CD4-positive, alpha-beta T cell treated with Interleukin-15 for 1 hour (primary cell): ENCODE measurements at regions not wholly inside any gene's neighbourhood (a gene's known extent, or its start where the extent isn't known, plus 50 kb on each side); places are given as distances from the start of the nearest gene placed in this dataset.

Experiments used
- DNase-seq: peaks from one replicate; pipeline ENCODE4 v3.0.0-alpha.2; 2020

GRCh38 chr4:100130964-100131363 lies 59.3 kb downstream of the DDIT4L start:
- DNase-seq = no peak

DNA sequence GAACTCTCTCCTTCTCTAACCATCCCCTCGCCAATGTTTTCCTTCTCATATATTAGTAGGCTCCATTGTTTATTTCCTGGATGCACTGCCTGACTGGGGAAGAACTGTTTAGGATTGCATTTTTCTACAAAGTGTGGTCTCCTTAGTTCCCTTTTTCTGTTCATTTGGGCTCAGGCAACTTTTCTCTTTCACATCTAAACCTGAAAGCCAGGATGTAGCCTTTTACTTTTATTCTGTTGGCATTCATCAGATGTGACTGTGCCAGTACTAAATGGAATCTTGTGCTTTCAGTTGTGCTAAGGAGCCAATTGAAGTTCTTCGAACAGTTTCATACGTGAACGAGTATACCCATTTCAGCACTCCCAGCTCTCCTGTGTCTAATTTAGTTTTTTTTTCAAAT lies 59.8 kb downstream of the DDIT4L start:
- DNase-seq = no peak

GRCh38 chr4:100129774-100130173 lies 60.5 kb downstream of the DDIT4L start:
- no peak for DNase-seq

DNA sequence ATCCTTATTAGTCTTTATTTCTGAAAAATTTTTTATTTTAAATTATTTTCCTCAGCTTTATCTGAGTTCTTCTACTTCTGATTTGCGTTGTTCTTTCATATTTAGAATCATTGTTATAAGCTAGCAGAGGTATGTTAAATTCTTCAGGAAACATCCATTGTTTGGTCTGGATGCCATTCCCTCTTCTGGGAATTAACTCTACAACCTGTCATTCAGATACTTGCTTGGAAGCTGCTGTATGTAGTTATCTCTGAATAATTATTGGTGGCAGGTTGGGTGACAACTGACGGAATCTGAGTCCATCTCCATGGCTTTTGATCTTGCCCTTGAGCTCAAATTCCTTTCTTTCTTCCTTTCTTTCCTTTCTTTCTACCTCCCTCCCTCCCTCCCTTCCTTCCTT lies 61.9 kb downstream of the DDIT4L start:
- no peak for DNase-seq

DNA sequence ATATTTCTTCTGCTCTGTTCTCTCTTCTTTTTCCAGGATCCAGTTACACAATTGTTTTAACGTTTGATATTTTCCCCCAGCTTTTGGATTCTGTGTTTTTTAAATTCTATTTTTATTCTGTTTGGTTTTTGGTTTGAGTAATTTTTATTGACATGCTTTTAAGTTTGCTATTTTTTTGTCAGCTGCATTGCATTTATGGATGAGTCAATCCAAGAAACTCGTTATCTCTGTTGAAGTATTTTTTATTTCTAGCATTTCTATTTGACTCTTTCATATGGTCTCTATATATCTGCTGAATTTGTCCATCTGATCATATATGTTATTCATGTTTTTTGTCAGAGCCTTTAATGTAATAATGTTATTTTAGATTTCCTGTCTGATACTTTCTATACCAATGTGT lies 65.6 kb downstream of the DDIT4L start:
- DNase-seq = no peak

GRCh38 chr4:100118181-100118580 lies 72.1 kb downstream of the DDIT4L start:
- DNase-seq = no peak

DNA sequence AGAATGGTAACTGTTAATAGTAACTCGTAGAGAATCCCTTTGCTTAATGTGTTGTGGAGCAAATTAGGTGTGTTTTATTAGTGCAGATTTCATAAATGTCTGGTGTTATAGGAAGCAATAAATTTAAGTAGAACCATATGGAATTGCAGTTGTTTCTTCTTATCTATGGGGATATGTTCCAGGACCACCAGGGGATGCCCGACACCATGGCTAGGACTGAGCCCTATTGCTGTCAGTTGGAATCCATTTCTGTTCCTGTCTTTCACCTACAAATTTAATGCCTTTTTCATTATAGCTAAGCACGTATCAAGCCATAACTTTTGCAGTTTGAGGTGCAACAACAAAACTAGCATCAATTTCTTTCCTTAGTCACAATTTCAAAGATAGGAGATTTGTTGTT lies 72.5 kb downstream of the DDIT4L start:
- no peak for DNase-seq

DNA sequence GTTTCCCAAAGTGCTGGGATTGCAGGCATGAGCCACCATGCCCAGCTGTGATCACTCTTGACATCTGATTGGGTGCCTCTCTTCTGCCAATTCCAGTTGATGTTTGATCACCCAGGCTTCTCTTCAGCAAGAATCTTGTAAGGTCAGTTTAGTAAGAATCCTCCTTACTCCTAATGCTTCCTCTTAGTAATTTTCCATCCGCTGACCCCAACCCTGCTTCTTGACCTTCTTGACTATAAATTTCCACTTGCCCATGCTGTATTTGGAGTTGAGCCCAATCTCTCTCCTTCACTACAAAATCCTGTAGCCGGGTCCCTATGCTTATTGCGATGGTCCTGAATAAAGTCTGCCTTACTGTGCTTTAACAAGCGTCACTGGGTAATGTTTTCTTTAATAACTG lies 75.4 kb downstream of the DDIT4L start:
- no peak for DNase-seq

DNA sequence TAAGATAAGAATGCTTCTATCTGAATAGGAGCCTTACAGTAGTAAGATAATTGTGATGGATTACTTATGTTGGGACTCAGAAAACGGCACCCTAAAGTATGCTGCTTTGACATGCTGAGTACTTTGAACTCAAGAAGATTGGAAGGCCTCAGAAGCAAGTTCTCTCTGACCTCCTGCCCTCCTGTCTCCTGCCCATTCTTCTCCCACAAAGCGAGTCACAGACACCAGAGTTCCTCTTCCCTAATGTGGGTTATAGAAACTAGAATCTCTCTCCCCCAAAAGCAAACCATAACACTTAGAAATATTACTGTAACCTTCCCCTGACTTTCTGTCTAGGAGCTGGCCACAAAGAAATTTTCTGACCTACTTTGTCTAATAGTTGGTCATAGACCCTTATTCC lies 76.5 kb downstream of the DDIT4L start:
- no peak for DNase-seq

DNA sequence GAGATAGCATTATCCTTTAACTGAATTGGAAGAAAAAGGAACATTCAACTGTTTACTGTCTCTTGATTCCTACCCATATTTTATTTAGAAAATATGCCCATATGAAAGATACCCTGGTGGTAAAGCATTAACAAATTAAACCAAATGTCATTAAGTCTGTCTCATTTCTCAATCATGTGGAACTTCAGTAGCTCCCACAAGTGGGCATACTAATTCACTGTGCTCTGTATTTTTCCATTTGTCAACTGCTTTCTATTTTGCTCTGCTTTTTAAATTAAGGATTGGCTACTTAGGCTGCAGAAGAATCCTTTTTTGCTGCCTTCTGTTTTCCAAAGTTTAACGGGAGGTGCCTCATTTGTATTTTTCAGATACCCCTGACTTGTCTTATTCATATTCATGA lies 77.2 kb downstream of the DDIT4L start:
- no peak for DNase-seq

DNA sequence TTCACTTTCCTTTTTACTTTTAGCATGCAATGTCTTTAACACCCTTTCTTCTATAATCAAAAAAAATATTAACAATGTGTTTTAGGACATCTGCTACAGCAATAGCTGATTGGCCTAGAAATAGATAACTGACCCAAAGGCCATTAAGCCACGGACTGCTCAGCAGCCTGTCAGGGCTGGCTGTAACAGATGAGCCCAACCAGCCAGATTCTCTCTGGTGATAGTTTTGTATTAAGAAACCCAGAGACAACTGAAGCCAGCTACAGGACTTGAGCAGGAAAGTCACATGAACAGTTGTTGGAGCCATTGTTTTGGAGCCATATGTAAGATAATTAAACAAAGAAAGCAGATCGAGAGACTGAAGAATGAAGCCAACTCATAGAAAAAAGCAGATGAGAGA lies 80.3 kb downstream of the DDIT4L start:
- no peak for DNase-seq

DNA sequence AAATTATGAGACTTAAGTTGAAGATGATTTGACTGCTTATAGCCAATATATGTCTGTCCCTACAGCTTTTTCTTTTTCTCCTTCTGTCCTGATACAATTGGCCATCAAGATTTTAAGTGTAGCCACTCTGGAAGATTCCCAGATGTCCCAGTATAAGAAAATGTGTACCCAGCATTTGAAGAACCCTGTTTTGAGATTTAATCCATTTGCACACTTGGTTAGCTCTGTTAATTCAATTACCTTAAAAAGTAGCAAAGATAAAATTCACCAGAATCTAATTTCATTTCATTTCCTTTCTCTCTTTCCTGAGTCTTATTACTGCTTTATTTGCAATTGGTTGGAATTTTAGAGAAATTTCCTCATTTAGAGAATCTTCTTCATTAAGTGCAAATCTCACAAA lies 81.4 kb downstream of the DDIT4L start:
- no peak for DNase-seq

- peak; percentile 37 for DNase-seq
Observed at GRCh38 chr4:100106982-100107381, 83.3 kb downstream of the DDIT4L start.

- no peak for DNase-seq
Observed at GRCh38 chr4:100103671-100104070, 86.6 kb downstream of the DDIT4L start.

GRCh38 chr4:100100985-100101384 lies 89.3 kb downstream of the DDIT4L start:
- DNase-seq = no peak

GRCh38 chr4:100099746-100100145 lies 90.5 kb downstream of the DDIT4L start:
- DNase-seq = no peak

- no peak for DNase-seq
Observed at GRCh38 chr4:100098681-100099080, 91.6 kb downstream of the DDIT4L start.

GRCh38 chr4:100098011-100098545 lies 92.2 kb downstream of the DDIT4L start:
- no peak for DNase-seq

- peak; percentile 63 for DNase-seq
Observed at GRCh38 chr4:100095729-100096595, 94.3 kb downstream of the DDIT4L start.

DNA sequence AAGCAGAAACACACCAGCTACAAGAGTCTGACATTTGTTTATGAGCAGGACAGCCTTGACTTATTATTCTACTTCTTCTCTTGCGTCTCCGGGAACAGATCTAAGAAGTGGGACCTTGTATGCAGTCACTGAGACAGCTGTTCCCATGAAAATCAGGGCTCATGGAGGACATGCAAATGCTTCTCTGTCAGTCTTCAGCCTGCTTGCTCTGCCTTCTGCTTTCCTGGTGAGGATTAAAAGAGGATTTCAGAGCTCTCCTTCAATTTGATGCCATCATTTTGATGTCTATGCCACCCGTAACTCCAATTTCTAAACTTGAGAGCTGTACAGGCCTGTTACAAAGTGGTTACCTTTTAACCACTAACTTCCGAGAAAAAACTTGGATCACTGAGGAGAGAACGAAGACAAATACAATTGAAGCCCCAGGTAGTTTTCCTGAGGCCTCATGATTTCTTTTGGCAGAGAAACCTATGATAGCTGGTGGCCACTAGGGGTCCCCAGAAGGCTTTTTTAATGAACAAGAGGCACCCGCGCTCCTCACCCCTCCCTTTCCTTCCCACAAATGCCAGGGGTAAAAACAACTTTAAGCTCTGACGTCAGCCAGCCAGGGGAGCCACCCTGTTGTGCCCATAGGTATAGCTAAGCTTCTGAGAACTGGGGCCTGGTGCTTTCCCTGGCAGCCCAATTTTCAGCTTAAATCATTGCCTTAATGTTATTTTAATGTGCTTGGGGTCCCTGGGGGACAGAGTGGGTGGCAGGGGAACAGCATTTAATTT lies 97.0 kb downstream of the DDIT4L start:
- peak; percentile 94 for DNase-seq

DNA sequence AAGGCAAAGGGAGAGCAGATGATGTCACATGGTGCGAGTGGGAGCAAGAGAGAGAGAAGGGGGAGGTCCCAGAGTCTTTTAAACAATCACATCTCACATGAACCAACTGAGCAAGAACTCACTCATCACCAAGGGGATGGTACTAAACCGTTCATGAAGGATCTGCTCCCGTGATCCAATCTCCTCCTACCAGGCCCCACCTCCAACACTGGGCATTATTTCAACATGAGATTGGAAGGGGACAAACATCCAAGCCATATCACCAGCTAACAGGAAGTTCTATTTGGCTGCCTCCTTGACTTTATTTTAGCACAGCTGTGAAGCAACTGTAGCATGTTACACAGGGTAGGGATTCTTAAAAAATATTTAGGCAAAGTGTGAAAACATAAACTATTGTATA lies 102.5 kb downstream of the DDIT4L start:
- DNase-seq = no peak

DNA sequence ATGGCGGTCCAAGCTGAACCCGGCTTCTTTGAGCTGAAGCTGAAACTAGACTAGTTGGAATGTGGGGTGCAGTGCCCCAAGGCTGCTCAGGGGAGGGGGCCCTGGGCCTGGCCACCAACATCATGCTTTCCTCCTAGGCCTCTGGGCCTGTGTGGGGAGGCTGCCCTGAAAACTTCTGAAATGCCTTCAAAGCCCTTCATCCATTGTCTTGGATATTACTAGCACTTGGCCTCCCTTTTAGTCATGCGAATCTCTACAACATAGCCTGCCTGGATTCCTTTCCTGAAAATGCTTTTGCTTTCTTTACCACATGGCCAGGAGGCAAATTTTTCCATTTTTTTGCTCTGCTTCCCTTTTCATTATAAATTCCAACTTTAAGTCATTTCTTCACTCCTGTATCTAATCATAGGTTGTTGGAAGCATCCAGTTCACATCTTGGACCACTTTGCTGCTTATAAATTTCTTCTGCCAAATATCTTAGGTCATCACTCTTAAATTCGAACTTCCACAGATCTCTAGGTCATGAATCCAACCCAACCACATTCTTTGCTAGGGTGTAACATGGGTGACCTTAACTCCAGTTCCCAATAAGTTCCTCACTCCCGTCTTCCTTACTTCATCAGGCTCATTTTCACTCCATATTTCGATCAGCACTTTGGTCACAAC lies 103.4 kb downstream of the DDIT4L start:
- no peak for DNase-seq

- no peak for DNase-seq
Observed at GRCh38 chr4:100084892-100085291, 105.4 kb downstream of the DDIT4L start.
